Adrenal gland (tissue), 9 donors: ENCODE measurements at regions not wholly inside any gene's neighbourhood (a gene's known extent, or its start where the extent isn't known, plus 50 kb on each side); places are given as distances from the start of the nearest gene placed in this dataset.
A peak's percentile ranks its signal among the peaks of the same experiment; 100 is the strongest.

Experiments
- DNase-seq, 7 donors: peaks; one replicate each; pipeline ENCODE4 v3.0.0-alpha.2; 2019 to 2020
- H3K27ac ChIP-seq, 5 donors: fragments of 200-600 bp; sonication (generic) in 4 of 5; 1 replicate in 3 of 5; 2 replicates in 2 of 5; pipeline versions ENCODE4 v1.5.1 to v1.8.0; 2016 to 2020; ENCODE audit warnings: mild to moderate bottlenecking in 1 of 5
- H3K27me3 ChIP-seq: fragments of 200-600 bp; 2 replicates; pipeline ENCODE4 v1.8.0; 2021
- H3K36me3 ChIP-seq, 2 donors: fragments of 200-600 bp; replicated peaks in 1 of 2; 1 replicate in 1 of 2; 2 replicates in 1 of 2; pipeline versions ENCODE4 v1.5.1 to v1.8.0; 2018 to 2022
- H3K4me1 ChIP-seq, 2 donors: fragments of 200-600 bp; replicated peaks in 1 of 2; 1 replicate in 1 of 2; 2 replicates in 1 of 2; pipeline versions ENCODE4 v1.5.1 to v1.8.0; 2018 to 2021
- H3K4me3 ChIP-seq, 4 donors: fragments of 200-600 bp; sonication (generic) in 3 of 4; one replicate each; pipeline ENCODE4 v1.5.1; 2016 to 2018
- H3K9me3 ChIP-seq, 3 donors: fragments of 200-600 bp; sonication (generic) in 1 of 3; replicated peaks in 1 of 3; 1 replicate in 2 of 3; 2 replicates in 1 of 3; pipeline versions ENCODE4 v1.5.1 to v1.8.0; 2016 to 2021
- POLR2A ChIP-seq, 2 donors: fragments of 450-650 bp; IDR thresholded peaks; one replicate each; pipeline ENCODE4 v1.6.1; 2017; ENCODE audit warnings: antibody characterized with exemption in 2 of 2, mild to moderate bottlenecking in 2 of 2, moderate library complexity in 1 of 2
- WGBS, 4 donors: extraction: QIAGEN DNeasy Blood & Tissue Kit in 2 of 4; methylation state at CpG; one replicate each; pipeline versions ENCODE4 v1.1.5 to v1.1.7; 2013 to 2017; 5-methylcytosine and 5-hydroxymethylcytosine counted together
- intact Hi-C, 2 donors: fragments of 100-400 bp; cut with DNase I; formaldehyde crosslinking; loops; one replicate each; pipeline versions ENCODE4 v1.14.1 to v1.15.0; 2022 to 2023
- TF ChIP-seq, protein P1 (sequence below), 6 experiments: fragments of 450-650 bp in 4 of 6; fragments of 200-600 bp in 2 of 6; sonication (generic) in 1 of 6; IDR thresholded peaks; 1 replicate in 5 of 6; 2 replicates in 1 of 6; pipeline versions ENCODE4 v1.5.1 to v1.8.0; 2016 to 2021; ENCODE audit warnings: antibody characterized with exemption in 6 of 6, mild to moderate bottlenecking in 2 of 6, moderate library complexity in 1 of 6
- donor health status: healthy with polysubstance abuse.
- donor health status: Bipolar disorder and iron deficiency.
- donor health status: DM: yes; HTN: yes; CAD: no.
- donor health status: DM: no; HTN: no; CAD: no.
- donor health status: DM: no; HTN: no; CAD: no.

DNA sequence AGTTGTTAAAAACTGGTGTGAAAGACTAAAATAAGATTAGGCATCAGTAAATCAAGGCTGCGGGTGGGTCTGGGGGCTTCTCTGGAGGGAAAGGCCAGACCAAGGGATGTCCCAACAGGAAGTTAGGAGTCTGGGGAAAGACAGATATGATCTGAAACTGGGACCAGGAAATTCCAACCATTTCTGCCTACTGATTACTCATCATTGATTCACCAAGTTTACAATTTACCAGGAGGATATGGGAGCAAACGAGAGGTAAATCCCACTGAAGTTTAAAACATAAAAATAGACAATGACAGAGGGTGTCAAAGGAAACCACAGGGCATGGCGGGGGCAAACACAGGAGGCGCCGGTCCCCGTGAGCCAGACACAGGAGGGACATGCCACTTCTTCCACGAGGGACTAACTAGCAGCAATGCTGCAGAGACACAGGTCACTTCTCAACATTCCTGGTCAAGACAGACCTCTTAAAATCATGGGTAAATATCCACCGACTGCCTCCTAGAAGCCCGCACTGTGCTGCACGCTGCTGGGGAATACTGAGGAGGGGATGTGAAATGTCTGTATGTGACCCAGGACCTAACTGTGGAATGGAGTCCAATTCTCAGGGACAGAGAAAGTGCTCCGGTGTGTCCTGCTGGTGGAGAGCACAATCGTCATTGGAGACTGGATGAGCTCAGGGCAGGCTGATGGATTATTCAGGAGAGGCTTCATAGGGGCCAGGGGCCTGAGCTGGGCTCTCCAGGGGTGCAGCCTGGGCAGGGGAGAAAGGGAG, 153.4 kb upstream of the KLF14 start:
- no peak for TF ChIP-seq POLR2A (IDR thresholded peaks at IDR 0.05)
- Histone ChIP-seq H3K9me3 (no peaks in the 10 kb centered on the region), H3K36me3 (peaks cover 0 to 31% of the 10 kb centered on the region in 2 donors), H3K27me3 (no peaks in the 10 kb centered on the region), H3K27ac (peak overlapping the region in 4 of 5 donors; percentile 9 to 71 (median 40)), H3K4me3 (no peak overlapping the region), H3K4me1 (peaks cover 23 to 54% of the 10 kb centered on the region in 2 donors)
- WGBS, 4 donors, result 75 to 83% (median 78%) methylated on average over 12 of the region's 12 CpGs
- intact Hi-C loops, result no loop called here
- DNase-seq, result peak in 2 of 7 donors; percentile 13 to 26

DNA sequence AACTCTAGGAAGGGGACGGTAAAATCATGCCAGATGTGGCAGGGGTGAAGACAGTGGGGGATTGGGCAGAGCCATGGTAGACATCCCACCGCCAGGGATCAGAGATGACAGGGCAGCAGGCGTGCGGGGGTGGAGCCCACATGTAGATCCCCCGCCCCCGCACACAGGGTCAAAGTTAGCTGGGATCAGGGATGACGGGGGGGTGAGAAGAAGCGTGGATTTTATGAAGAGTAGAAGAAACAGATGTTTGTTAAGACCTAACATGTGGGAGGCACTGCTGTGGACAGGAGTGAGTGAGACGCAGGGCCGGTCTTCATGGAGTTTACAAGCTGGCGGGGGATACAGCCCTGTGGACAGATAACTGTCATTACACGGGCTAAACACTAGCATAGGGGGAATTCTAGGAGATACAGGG, 154.0 kb upstream of the KLF14 start:
- intact Hi-C loops, result no loop called here
- peak in 2 of 7 donors; percentile 14 to 30 for DNase-seq
- 90 to 95% (median 93%) methylated on average over 12 of the region's 12 CpGs for WGBS, 4 donors
- no peak for TF ChIP-seq POLR2A (IDR thresholded peaks at IDR 0.05)
- TF ChIP-seq, protein P1, sequence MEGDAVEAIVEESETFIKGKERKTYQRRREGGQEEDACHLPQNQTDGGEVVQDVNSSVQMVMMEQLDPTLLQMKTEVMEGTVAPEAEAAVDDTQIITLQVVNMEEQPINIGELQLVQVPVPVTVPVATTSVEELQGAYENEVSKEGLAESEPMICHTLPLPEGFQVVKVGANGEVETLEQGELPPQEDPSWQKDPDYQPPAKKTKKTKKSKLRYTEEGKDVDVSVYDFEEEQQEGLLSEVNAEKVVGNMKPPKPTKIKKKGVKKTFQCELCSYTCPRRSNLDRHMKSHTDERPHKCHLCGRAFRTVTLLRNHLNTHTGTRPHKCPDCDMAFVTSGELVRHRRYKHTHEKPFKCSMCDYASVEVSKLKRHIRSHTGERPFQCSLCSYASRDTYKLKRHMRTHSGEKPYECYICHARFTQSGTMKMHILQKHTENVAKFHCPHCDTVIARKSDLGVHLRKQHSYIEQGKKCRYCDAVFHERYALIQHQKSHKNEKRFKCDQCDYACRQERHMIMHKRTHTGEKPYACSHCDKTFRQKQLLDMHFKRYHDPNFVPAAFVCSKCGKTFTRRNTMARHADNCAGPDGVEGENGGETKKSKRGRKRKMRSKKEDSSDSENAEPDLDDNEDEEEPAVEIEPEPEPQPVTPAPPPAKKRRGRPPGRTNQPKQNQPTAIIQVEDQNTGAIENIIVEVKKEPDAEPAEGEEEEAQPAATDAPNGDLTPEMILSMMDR (IDR thresholded peaks at IDR 0.05), result no peak
- Histone ChIP-seq H3K9me3 (no peaks in the 10 kb centered on the region), H3K27ac (peak overlapping the region in 4 of 5 donors; percentile 9 to 71 (median 40)), H3K4me1 (peaks cover 29 to 56% of the 10 kb centered on the region in 2 donors), H3K4me3 (no peak overlapping the region), H3K27me3 (no peaks in the 10 kb centered on the region), H3K36me3 (peaks cover 0 to 25% of the 10 kb centered on the region in 2 donors)

DNA sequence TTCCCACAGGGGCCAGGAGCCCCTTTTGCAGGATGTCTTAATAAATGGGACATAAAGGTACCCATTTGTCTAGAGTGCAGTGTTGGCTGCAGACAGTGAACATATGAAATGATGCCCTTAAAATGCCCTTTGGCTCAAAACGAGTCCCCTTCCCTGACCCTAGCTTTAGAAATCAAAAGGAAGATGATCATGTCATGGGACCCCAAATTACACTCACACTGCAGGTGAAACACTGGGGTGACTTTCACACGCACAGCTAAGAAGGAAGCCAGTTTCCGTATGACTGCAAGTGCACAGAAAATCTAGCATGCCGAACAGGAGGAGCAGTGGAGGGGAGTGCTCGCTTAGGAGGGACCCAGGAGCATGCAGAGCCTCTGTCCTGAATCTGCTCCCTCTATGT, 154.5 kb upstream of the KLF14 start:
- H3K27me3 ChIP-seq, result no peaks in the 10 kb centered on the region
- DNase-seq, result peak in 2 of 7 donors; percentile 7 to 15
- H3K4me1 ChIP-seq, result peaks cover 32 to 61% of the 10 kb centered on the region in 2 donors
- peaks cover 0 to 20% of the 10 kb centered on the region in 2 donors for H3K36me3 ChIP-seq
- H3K4me3 ChIP-seq, result no peak overlapping the region
- no peaks in the 10 kb centered on the region for H3K9me3 ChIP-seq
- intact Hi-C loops, result no loop called here
- WGBS, 4 donors, result 70 to 88% (median 85%) methylated on average over 5 of the region's 5 CpGs
- TF ChIP-seq POLR2A (IDR thresholded peaks at IDR 0.05), result no peak
- TF ChIP-seq, protein P1 (IDR thresholded peaks at IDR 0.05), result no peak
- peak overlapping the region in 2 of 5 donors; percentile 50 to 71 for H3K27ac ChIP-seq

DNA sequence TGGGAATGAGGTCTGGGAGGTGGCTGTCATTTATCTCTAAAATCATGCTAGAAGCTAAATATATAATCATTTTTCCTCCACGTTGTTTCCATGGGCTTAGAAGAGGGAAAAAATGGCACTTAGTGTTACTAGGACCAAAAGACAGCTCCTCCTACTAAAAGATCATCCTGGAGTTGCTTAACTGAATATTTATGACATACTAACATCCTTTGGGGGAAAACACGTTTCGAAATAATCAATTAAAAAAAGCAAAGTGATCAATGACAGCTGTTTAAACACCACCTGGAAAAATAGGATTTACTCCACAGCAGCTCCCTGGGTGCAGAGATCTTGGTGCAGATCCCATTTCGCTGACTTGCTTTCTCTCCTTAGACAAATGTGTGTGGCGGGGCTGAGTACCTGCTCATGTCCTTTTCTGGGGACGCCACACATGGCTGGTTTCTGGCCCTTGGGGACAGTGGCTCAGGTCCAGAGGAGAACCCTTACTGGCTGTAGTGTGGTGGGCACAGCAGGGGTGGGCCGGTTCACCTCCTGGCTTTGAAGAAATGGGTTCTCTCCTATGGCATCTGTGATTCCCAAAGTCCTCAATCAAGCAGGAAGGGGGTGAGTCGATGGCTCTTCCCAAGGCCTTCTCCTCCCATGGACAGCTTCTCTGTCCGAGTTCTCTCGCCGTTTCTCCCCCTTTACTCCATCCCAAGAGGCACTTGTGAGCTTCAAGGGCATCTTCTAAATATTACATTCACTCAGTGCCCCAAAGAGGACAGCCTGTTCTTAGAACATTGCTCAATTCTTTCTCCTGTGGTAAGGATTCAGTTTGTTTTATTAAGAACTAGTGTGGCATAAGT, 156.4 kb upstream of the KLF14 start:
- Histone ChIP-seq H3K27ac (peak overlapping the region; percentile 89 to 97 (median 95)), H3K4me1 (peaks cover 51 to 80% of the 10 kb centered on the region in 2 donors), H3K4me3 (peak overlapping the region in 1 of 4 donors; percentile 12), H3K27me3 (no peaks in the 10 kb centered on the region), H3K9me3 (no peaks in the 10 kb centered on the region), H3K36me3 (peaks cover 0 to 3% of the 10 kb centered on the region in 2 donors)
- intact Hi-C loops, result loop anchor here (10.0 kb wide), 2 partner anchors 114 to 154 kb away; no protein-coding TSS in a partner anchor
- TF ChIP-seq POLR2A (IDR thresholded peaks at IDR 0.05), result no peak
- TF ChIP-seq, protein P1 (IDR thresholded peaks at IDR 0.05), result no peak
- peak in 4 of 7 donors; percentile 40 to 60 (median 50) for DNase-seq
- WGBS, 4 donors, result 56 to 68% (median 58%) methylated on average over 10 to 11 of the region's 11 CpGs
